Uterus (tissue), 2 donors: ENCODE measurements at regions not wholly inside any gene's neighbourhood (a gene's known extent, or its start where the extent isn't known, plus 50 kb on each side); places are given as distances from the start of the nearest gene placed in this dataset.

Experiments
- POLR2A ChIP-seq, 2 donors: fragments of 450-650 bp; IDR thresholded peaks; one replicate each; pipeline ENCODE4 v1.6.1; 2016; ENCODE audit warnings: antibody characterized with exemption in 2 of 2, mild to moderate bottlenecking in 1 of 2, moderate library complexity in 1 of 2
- TF ChIP-seq, protein P1 (sequence below), 4 experiments: fragments of 200-600 bp in 2 of 4; fragments of 450-650 bp in 2 of 4; sonication (generic) in 2 of 4; IDR thresholded peaks; one replicate each; pipeline ENCODE4 v1.5.1; 2016 to 2019; ENCODE audit warnings: antibody characterized with exemption in 4 of 4, mild to moderate bottlenecking in 2 of 4, moderate library complexity in 1 of 4

DNA sequence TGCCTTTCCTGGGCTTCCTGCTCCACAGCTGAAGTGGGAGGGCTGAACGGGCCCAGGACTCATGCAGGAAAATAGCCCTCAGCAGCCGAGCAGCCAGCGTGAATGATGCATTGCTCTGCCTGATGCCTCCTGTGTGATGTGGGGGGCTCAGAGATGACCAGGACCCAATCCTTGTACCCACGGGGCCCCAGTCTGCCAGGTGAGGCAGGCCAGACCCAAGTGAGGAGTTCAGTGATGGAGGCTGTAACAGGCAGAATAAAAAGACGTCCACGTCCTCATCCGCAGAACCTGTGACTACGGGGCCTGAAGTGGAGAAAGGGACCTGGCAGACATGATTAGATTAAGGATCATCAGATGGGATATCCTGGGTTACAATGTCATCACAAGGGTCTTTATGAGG is 194.9 kb upstream of the HDAC4 start:
- TF ChIP-seq, protein P1, sequence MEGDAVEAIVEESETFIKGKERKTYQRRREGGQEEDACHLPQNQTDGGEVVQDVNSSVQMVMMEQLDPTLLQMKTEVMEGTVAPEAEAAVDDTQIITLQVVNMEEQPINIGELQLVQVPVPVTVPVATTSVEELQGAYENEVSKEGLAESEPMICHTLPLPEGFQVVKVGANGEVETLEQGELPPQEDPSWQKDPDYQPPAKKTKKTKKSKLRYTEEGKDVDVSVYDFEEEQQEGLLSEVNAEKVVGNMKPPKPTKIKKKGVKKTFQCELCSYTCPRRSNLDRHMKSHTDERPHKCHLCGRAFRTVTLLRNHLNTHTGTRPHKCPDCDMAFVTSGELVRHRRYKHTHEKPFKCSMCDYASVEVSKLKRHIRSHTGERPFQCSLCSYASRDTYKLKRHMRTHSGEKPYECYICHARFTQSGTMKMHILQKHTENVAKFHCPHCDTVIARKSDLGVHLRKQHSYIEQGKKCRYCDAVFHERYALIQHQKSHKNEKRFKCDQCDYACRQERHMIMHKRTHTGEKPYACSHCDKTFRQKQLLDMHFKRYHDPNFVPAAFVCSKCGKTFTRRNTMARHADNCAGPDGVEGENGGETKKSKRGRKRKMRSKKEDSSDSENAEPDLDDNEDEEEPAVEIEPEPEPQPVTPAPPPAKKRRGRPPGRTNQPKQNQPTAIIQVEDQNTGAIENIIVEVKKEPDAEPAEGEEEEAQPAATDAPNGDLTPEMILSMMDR (IDR thresholded peaks at IDR 0.05) = no peak
- no peak for TF ChIP-seq POLR2A (IDR thresholded peaks at IDR 0.05)
